ENCODE measurements at regions not wholly inside any gene's neighbourhood (a gene's known extent, or its start where the extent isn't known, plus 50 kb on each side); places are given as distances from the start of the nearest gene placed in this dataset.

GRCh38 chr1:55315552-55315951 is 100.4 kb upstream of the USP24 start:
- TF ChIP-seq EZH2phosphoT487 (IDR thresholded peaks at IDR 0.05) (no peak), EZH2 (IDR thresholded peaks at IDR 0.05) (no peak)
- TF ChIP-seq, protein P1, sequence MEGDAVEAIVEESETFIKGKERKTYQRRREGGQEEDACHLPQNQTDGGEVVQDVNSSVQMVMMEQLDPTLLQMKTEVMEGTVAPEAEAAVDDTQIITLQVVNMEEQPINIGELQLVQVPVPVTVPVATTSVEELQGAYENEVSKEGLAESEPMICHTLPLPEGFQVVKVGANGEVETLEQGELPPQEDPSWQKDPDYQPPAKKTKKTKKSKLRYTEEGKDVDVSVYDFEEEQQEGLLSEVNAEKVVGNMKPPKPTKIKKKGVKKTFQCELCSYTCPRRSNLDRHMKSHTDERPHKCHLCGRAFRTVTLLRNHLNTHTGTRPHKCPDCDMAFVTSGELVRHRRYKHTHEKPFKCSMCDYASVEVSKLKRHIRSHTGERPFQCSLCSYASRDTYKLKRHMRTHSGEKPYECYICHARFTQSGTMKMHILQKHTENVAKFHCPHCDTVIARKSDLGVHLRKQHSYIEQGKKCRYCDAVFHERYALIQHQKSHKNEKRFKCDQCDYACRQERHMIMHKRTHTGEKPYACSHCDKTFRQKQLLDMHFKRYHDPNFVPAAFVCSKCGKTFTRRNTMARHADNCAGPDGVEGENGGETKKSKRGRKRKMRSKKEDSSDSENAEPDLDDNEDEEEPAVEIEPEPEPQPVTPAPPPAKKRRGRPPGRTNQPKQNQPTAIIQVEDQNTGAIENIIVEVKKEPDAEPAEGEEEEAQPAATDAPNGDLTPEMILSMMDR (IDR thresholded peaks at IDR 0.05): no peak

Measured in neural progenitor cell (in vitro differentiated cells).